DND-41 (cell line): ENCODE measurements at regions not wholly inside any gene's neighbourhood (a gene's known extent, or its start where the extent isn't known, plus 50 kb on each side); places are given as distances from the start of the nearest gene placed in this dataset.

Source experiments
- ATAC-seq: fragments of 200-7000 bp; cut with Tn5 transposase; 3 replicates; pipeline ENCODE4 v1.9.1; 2021; ENCODE audit warnings: low read depth; ENCODE audit not compliant: insufficient read depth
- DNase-seq: peaks from one replicate; pipeline ENCODE4 v3.0.0-alpha.2; 2020
- H2AFZ ChIP-seq: 2 replicates; pipeline ENCODE4 v1.6.0; 2012; ENCODE audit warnings: low read depth, low read length
- H3K27ac ChIP-seq: 2 replicates; pipeline ENCODE4 v1.5.1; 2012; ENCODE audit warnings: low read length, inconsistent platforms
- H3K27me3 ChIP-seq: fragments of 200-600 bp; sonication (generic); 2 replicates; pipeline ENCODE4 v1.6.0; 2012; ENCODE audit warnings: low read length, mild to moderate bottlenecking, inconsistent platforms; ENCODE audit not compliant: insufficient read depth, poor library complexity
- H3K36me3 ChIP-seq: 2 replicates; pipeline ENCODE4 v1.5.1; 2012; ENCODE audit warnings: low read length, inconsistent platforms; ENCODE audit not compliant: insufficient read depth
- H3K4me1 ChIP-seq: 2 replicates; pipeline ENCODE4 v1.5.1; 2012; ENCODE audit warnings: mild to moderate bottlenecking, low read length; ENCODE audit not compliant: insufficient read depth
- H3K4me2 ChIP-seq: 2 replicates; pipeline ENCODE4 v1.6.0; 2012; ENCODE audit warnings: mild to moderate bottlenecking, moderate library complexity, low read length, inconsistent platforms; ENCODE audit not compliant: insufficient read depth
- H3K4me3 ChIP-seq, 2 experiments: fragments of 200-600 bp in 1 of 2; shearing (Covaris generic) in 1 of 2; 2 replicates each; pipeline ENCODE4 v1.5.1; 2012 to 2016; ENCODE audit warnings: inconsistent platforms in 2 of 2, low read length in 2 of 2, mild to moderate bottlenecking in 2 of 2, low read depth in 1 of 2, moderate library complexity in 1 of 2
- H3K79me2 ChIP-seq: 2 replicates; pipeline ENCODE4 v1.6.0; 2012; ENCODE audit warnings: low read length, inconsistent platforms; ENCODE audit not compliant: insufficient read depth
- H3K9ac ChIP-seq: 2 replicates; pipeline ENCODE4 v1.6.0; 2012; ENCODE audit warnings: low read depth, mild to moderate bottlenecking, inconsistent platforms, low read length, moderate library complexity
- H3K9me3 ChIP-seq: 2 replicates; pipeline ENCODE4 v1.5.1; 2012; ENCODE audit warnings: low read length, moderate library complexity, mild to moderate bottlenecking, inconsistent platforms; ENCODE audit not compliant: insufficient read depth, severe bottlenecking
- H4K20me1 ChIP-seq: 2 replicates; pipeline ENCODE4 v1.6.0; 2012; ENCODE audit warnings: low read length; ENCODE audit not compliant: insufficient read depth
- CTCF ChIP-seq: IDR thresholded peaks from 2 replicates; pipeline ENCODE4 v1.5.1; 2012; ENCODE audit warnings: borderline replicate concordance, low read length, moderate library complexity, mild to moderate bottlenecking; ENCODE audit not compliant: poor library complexity, severe bottlenecking; ENCODE audit errors: extremely low read depth
- EZH2 ChIP-seq: IDR thresholded peaks from 3 replicates; pipeline ENCODE4 v1.6.1; 2012; ENCODE audit warnings: borderline replicate concordance, low read depth, mild to moderate bottlenecking, moderate library complexity, low read length, inconsistent platforms; ENCODE audit not compliant: severe bottlenecking

- DNase-seq = no peak
- Histone ChIP-seq H3K27me3 (no peaks in the 10 kb centered on the region), H3K9me3 (no peaks in the 10 kb centered on the region), H3K9ac (no peak overlapping the region), H3K36me3 (no peaks in the 10 kb centered on the region), H3K27ac (no peak overlapping the region), H3K4me1 (no peaks in the 10 kb centered on the region), H3K4me3 (no peak overlapping the region), H3K4me2 (no peak overlapping the region), H4K20me1 (no peaks in the 10 kb centered on the region), H3K79me2 (no peaks in the 10 kb centered on the region), H2AFZ (no peak overlapping the region)
- no peak for ATAC-seq
- TF ChIP-seq CTCF = no peak
- no peak for TF ChIP-seq EZH2
Measured at GRCh38 chr13:73551736-73552135, 492.9 kb downstream of the KLF5 start.

GRCh38 chr13:73549717-73550116 lies 490.9 kb downstream of the KLF5 start:
- no peak overlapping the region for H3K4me2 ChIP-seq
- no peak overlapping the region for H3K4me3 ChIP-seq
- H3K9ac ChIP-seq = no peak overlapping the region
- H3K36me3 ChIP-seq = no peaks in the 10 kb centered on the region
- no peak for TF ChIP-seq EZH2
- TF ChIP-seq CTCF = no peak
- ATAC-seq (no peak), DNase-seq (no peak)
- H3K27me3 ChIP-seq = no peaks in the 10 kb centered on the region
- no peaks in the 10 kb centered on the region for H3K79me2 ChIP-seq
- H4K20me1 ChIP-seq = no peaks in the 10 kb centered on the region
- H2AFZ ChIP-seq = no peak overlapping the region
- H3K9me3 ChIP-seq = no peaks in the 10 kb centered on the region
- H3K27ac ChIP-seq = no peak overlapping the region
- H3K4me1 ChIP-seq = no peaks in the 10 kb centered on the region

- H4K20me1 ChIP-seq = no peaks in the 10 kb centered on the region
- H2AFZ ChIP-seq = no peak overlapping the region
- no peak overlapping the region for H3K27ac ChIP-seq
- no peaks in the 10 kb centered on the region for H3K4me1 ChIP-seq
- no peaks in the 10 kb centered on the region for H3K79me2 ChIP-seq
- no peaks in the 10 kb centered on the region for H3K36me3 ChIP-seq
- H3K9me3 ChIP-seq = no peaks in the 10 kb centered on the region
- H3K4me3 ChIP-seq = no peak overlapping the region
- no peak overlapping the region for H3K4me2 ChIP-seq
- H3K27me3 ChIP-seq = no peaks in the 10 kb centered on the region
- ATAC-seq (no peak), DNase-seq (no peak)
- no peak for TF ChIP-seq EZH2
- TF ChIP-seq CTCF = no peak
- no peak overlapping the region for H3K9ac ChIP-seq
Measured at GRCh38 chr13:73548449-73548848, 489.6 kb downstream of the KLF5 start.

GRCh38 chr13:73547239-73547638 lies 488.4 kb downstream of the KLF5 start:
- Histone ChIP-seq H3K9me3 (no peaks in the 10 kb centered on the region), H3K9ac (no peak overlapping the region), H3K27me3 (no peaks in the 10 kb centered on the region), H3K36me3 (no peaks in the 10 kb centered on the region), H3K79me2 (no peaks in the 10 kb centered on the region), H3K27ac (no peak overlapping the region), H3K4me2 (no peak overlapping the region), H3K4me3 (no peak overlapping the region), H2AFZ (no peak overlapping the region), H4K20me1 (no peaks in the 10 kb centered on the region), H3K4me1 (no peaks in the 10 kb centered on the region)
- TF ChIP-seq CTCF (no peak), EZH2 (no peak)
- DNase-seq (no peak), ATAC-seq (no peak)
